UCSD-AML1 (cell line): ENCODE measurements at regions not wholly inside any gene's neighbourhood (a gene's known extent, or its start where the extent isn't known, plus 50 kb on each side); places are given as distances from the start of the nearest gene placed in this dataset.
A peak's percentile ranks its signal among the peaks of the same experiment; 100 is the strongest.

Experiments
- DNase-seq: peaks from one replicate; lab custom pipeline; 2025; ENCODE audit not compliant: unreplicated experiment; lab: John Stamatoyannopoulos, UW

GRCh38 chr6:146886587-146887446, 288.0 kb downstream of the ADGB start:
- no peak for DNase-seq

- no peak for DNase-seq
Measured at GRCh38 chr6:146887447-146888077, 288.8 kb downstream of the ADGB start.

- no peak for DNase-seq
Measured at GRCh38 chr6:146889303-146889702, 290.5 kb downstream of the ADGB start.

GRCh38 chr6:146890172-146890571, 291.4 kb downstream of the ADGB start:
- DNase-seq: no peak

- DNase-seq: no peak
Measured at GRCh38 chr6:146890644-146891434, 292.1 kb downstream of the ADGB start.

- no peak for DNase-seq
Measured at GRCh38 chr6:146891615-146892265, 293.0 kb downstream of the ADGB start.

GRCh38 chr6:146892283-146892612, 293.5 kb downstream of the ADGB start:
- DNase-seq: no peak

- DNase-seq: peak; percentile 65
Measured at GRCh38 chr6:146892613-146893401, 294.0 kb downstream of the ADGB start.

- DNase-seq: no peak
Measured at GRCh38 chr6:146893690-146894089, 294.9 kb downstream of the ADGB start.

GRCh38 chr6:146894624-146895023, 295.9 kb downstream of the ADGB start:
- no peak for DNase-seq

GRCh38 chr6:146895101-146895771, 296.5 kb downstream of the ADGB start:
- no peak for DNase-seq

- no peak for DNase-seq
Measured at GRCh38 chr6:146895772-146896061, 296.9 kb downstream of the ADGB start.

GRCh38 chr6:146896062-146896813, 297.5 kb downstream of the ADGB start:
- no peak for DNase-seq

- DNase-seq: no peak
Measured at GRCh38 chr6:146896960-146897701, 298.4 kb downstream of the ADGB start.

- DNase-seq: no peak
Measured at GRCh38 chr6:146898069-146898887, 299.5 kb downstream of the ADGB start.

- no peak for DNase-seq
Measured at GRCh38 chr6:146898888-146899227, 300.1 kb downstream of the ADGB start.

- no peak for DNase-seq
Measured at GRCh38 chr6:146901940-146902816, 302.0 kb upstream of the STXBP5 start.
